H9 (cell line): ENCODE measurements at regions not wholly inside any gene's neighbourhood (a gene's known extent, or its start where the extent isn't known, plus 50 kb on each side); places are given as distances from the start of the nearest gene placed in this dataset.

Experiments
- DNase-seq: peaks from one replicate; pipeline ENCODE4 v3.0.0-alpha.2; 2017
- H2AFZ ChIP-seq: one replicate; pipeline ENCODE4 v1.6.1; 2013; ENCODE audit warnings: mild to moderate bottlenecking, low read length, control low read depth, moderate library complexity
- H2AK5ac ChIP-seq: 2 replicates; pipeline ENCODE4 v1.6.1; 2013; ENCODE audit warnings: low read length, control low read depth, mixed read lengths; ENCODE audit not compliant: insufficient read length
- H2BK120ac ChIP-seq: one replicate; pipeline ENCODE4 v1.6.1; 2013; ENCODE audit warnings: low read depth, mild to moderate bottlenecking, low read length, control low read depth, inconsistent platforms; ENCODE audit not compliant: poor library complexity, severe bottlenecking
- H2BK12ac ChIP-seq: 2 replicates; pipeline ENCODE4 v1.6.1; 2013; ENCODE audit warnings: low read length, control low read depth, mixed read lengths, low read depth; ENCODE audit not compliant: insufficient read length
- H2BK15ac ChIP-seq: 2 replicates; pipeline ENCODE4 v1.6.1; 2013; ENCODE audit warnings: low read depth, low read length, control low read depth
- H2BK20ac ChIP-seq: one replicate; pipeline ENCODE4 v1.6.1; 2013; ENCODE audit warnings: low read depth, mild to moderate bottlenecking, low read length, control low read depth, inconsistent platforms; ENCODE audit not compliant: poor library complexity, severe bottlenecking
- H2BK5ac ChIP-seq: 2 replicates; pipeline ENCODE4 v1.6.1; 2013; ENCODE audit warnings: low read length, control low read depth, mixed read lengths; ENCODE audit not compliant: insufficient read length
- H3K14ac ChIP-seq: 2 replicates; pipeline ENCODE4 v1.6.1; 2013; ENCODE audit warnings: low read length, control low read depth; ENCODE audit not compliant: insufficient read depth
- H3K18ac ChIP-seq: 2 replicates; pipeline ENCODE4 v1.6.1; 2013; ENCODE audit warnings: low read depth, mild to moderate bottlenecking, mixed read lengths, low read length, control low read depth; ENCODE audit not compliant: insufficient read length
- H3K23ac ChIP-seq: 2 replicates; pipeline ENCODE4 v1.6.1; 2013; ENCODE audit warnings: low read length, control low read depth, mixed read lengths, low read depth; ENCODE audit not compliant: insufficient read length
- H3K23me2 ChIP-seq: 2 replicates; pipeline ENCODE4 v1.6.1; 2013; ENCODE audit warnings: low read depth, mild to moderate bottlenecking, mixed read lengths, low read length, control low read depth; ENCODE audit not compliant: insufficient read length, poor library complexity, severe bottlenecking
- H3K27ac ChIP-seq: 2 replicates; pipeline ENCODE4 v1.5.1; 2013; ENCODE audit warnings: low read length, control low read depth, mixed read lengths, low read depth; ENCODE audit not compliant: insufficient read length
- H3K27me3 ChIP-seq: 2 replicates; pipeline ENCODE4 v1.6.1; 2013; ENCODE audit warnings: low read length, control low read depth, inconsistent platforms; ENCODE audit not compliant: insufficient read depth
- H3K4ac ChIP-seq: 2 replicates; pipeline ENCODE4 v1.6.1; 2013; ENCODE audit warnings: low read depth, mild to moderate bottlenecking, control low read depth, inconsistent platforms, low read length, moderate library complexity
- H3K4me1 ChIP-seq: 2 replicates; pipeline ENCODE4 v1.6.1; 2013; ENCODE audit warnings: low read length, control low read depth, inconsistent platforms; ENCODE audit not compliant: insufficient read depth
- H3K4me2 ChIP-seq: 2 replicates; pipeline ENCODE4 v1.6.1; 2013; ENCODE audit warnings: low read length, control low read depth, mixed read lengths; ENCODE audit not compliant: insufficient read length, insufficient read depth
- H3K56ac ChIP-seq: 2 replicates; pipeline ENCODE4 v1.6.1; 2013; ENCODE audit warnings: low read depth, mild to moderate bottlenecking, mixed read lengths, low read length, control low read depth; ENCODE audit not compliant: insufficient read length
- H3K79me1 ChIP-seq: 2 replicates; pipeline ENCODE4 v1.6.1; 2013; ENCODE audit warnings: low read depth, mild to moderate bottlenecking, moderate library complexity, low read length, control low read depth, inconsistent platforms; ENCODE audit not compliant: insufficient read depth, poor library complexity, severe bottlenecking
- H3K79me2 ChIP-seq: 2 replicates; pipeline ENCODE4 v1.6.1; 2013; ENCODE audit warnings: low read length, control low read depth, inconsistent platforms; ENCODE audit not compliant: insufficient read depth
- H3K9ac ChIP-seq: 2 replicates; pipeline ENCODE4 v1.6.1; 2013; ENCODE audit warnings: low read length, control low read depth, mixed read lengths; ENCODE audit not compliant: insufficient read length; ENCODE audit errors: extremely low read depth
- H3K9me3 ChIP-seq: one replicate; pipeline ENCODE4 v1.6.1; 2013; ENCODE audit warnings: low read depth, low read length, inconsistent platforms; ENCODE audit not compliant: control insufficient read depth
- H3T11ph ChIP-seq: one replicate; pipeline ENCODE4 v1.6.1; 2013; ENCODE audit warnings: mild to moderate bottlenecking, low read length, control low read depth, inconsistent platforms
- H4K20me1 ChIP-seq: one replicate; pipeline ENCODE4 v1.6.1; 2013; ENCODE audit not compliant: control insufficient read depth, insufficient read length, insufficient read depth
- H4K5ac ChIP-seq: 2 replicates; pipeline ENCODE4 v1.6.1; 2013; ENCODE audit warnings: low read depth, mild to moderate bottlenecking, mixed read lengths, low read length, control low read depth; ENCODE audit not compliant: insufficient read length
- H4K8ac ChIP-seq: replicated peaks from 2 replicates; pipeline ENCODE4 v1.6.1; 2013; ENCODE audit warnings: low read length, control low read depth, mixed read lengths, low read depth; ENCODE audit not compliant: insufficient read length
- H4K91ac ChIP-seq: 2 replicates; pipeline ENCODE4 v1.6.1; 2013; ENCODE audit warnings: low read depth, mild to moderate bottlenecking, moderate library complexity, mixed read lengths, low read length, control low read depth; ENCODE audit not compliant: insufficient read length
- H3K27ac Mint-ChIP-seq, 3 experiments: 2 replicates in 2 of 3; 3 replicates in 1 of 3; pipeline ENCODE4 v1.8.0; 2020 to 2021; ENCODE audit warnings: mixed read lengths in 3 of 3, mild to moderate bottlenecking in 1 of 3, moderate library complexity in 1 of 3
- H3K27me3 Mint-ChIP-seq: 2 replicates; pipeline ENCODE4 v1.8.0; 2021; ENCODE audit warnings: low read depth, mild to moderate bottlenecking, moderate library complexity, mixed read lengths
- H3K36me3 Mint-ChIP-seq, 3 experiments: 2 replicates in 2 of 3; 3 replicates in 1 of 3; pipeline ENCODE4 v1.8.0; 2020 to 2021; ENCODE audit warnings: low read depth in 3 of 3, mixed read lengths in 3 of 3; ENCODE audit not compliant: insufficient read depth in 1 of 3
- H3K4me1 Mint-ChIP-seq, 2 experiments: 2 replicates each; pipeline ENCODE4 v1.8.0; 2020; ENCODE audit warnings: mixed read lengths in 2 of 2
- H3K4me3 Mint-ChIP-seq, 2 experiments: 2 replicates in 1 of 2; 3 replicates in 1 of 2; pipeline ENCODE4 v1.8.0; 2020 to 2021; ENCODE audit warnings: mild to moderate bottlenecking in 2 of 2, mixed read lengths in 2 of 2, moderate library complexity in 1 of 2
- H3K9me3 Mint-ChIP-seq, 2 experiments: 2 replicates in 1 of 2; 3 replicates in 1 of 2; pipeline ENCODE4 v1.8.0; 2020; ENCODE audit warnings: mild to moderate bottlenecking in 2 of 2, mixed read lengths in 2 of 2, moderate library complexity in 1 of 2
- CTCF ChIP-seq: fragments of 200-600 bp; sonication (generic); conservative IDR thresholded peaks from 3 replicates; pipeline ENCODE4 v1.8.0; 2021; ENCODE audit warnings: antibody characterized with exemption, mild to moderate bottlenecking
- WGBS: extraction: QIAGEN DNeasy Blood & Tissue Kit; methylation state at CpG from one replicate; pipeline ENCODE4 v1.1.7; 2013; ENCODE audit warnings: missing lambda C conversion rate, low lambda C conversion rate, mixed read lengths; ENCODE audit not compliant: insufficient read length; ENCODE audit errors: extremely low coverage; 5-methylcytosine and 5-hydroxymethylcytosine counted together

- TF ChIP-seq CTCF: no peak
- DNase-seq: no peak
- Histone ChIP-seq H2AK5ac (no peak overlapping the region), H3K27me3 (no peaks in the 10 kb centered on the region), H2AFZ (no peak overlapping the region), H4K5ac (no peak overlapping the region), H3K56ac (no peak overlapping the region), H2BK20ac (no peak overlapping the region), H3K9ac (no peak overlapping the region), H2BK12ac (no peak overlapping the region), H4K20me1 (no peaks in the 10 kb centered on the region), H4K91ac (no peak overlapping the region), H3K18ac (no peak overlapping the region), H3K23me2 (no peaks in the 10 kb centered on the region), H3K4me2 (no peak overlapping the region), H3K14ac (no peak overlapping the region), H3K9me3 (no peaks in the 10 kb centered on the region), H4K8ac (no peak overlapping the region), H3K27ac (no peak overlapping the region), H3K23ac (no peak overlapping the region), H3K4me1 (no peaks in the 10 kb centered on the region), H3K79me1 (no peaks in the 10 kb centered on the region), H2BK5ac (no peak overlapping the region), H3T11ph (no peak overlapping the region), H2BK15ac (no peak overlapping the region), H2BK120ac (no peak overlapping the region), H3K79me2 (no peaks in the 10 kb centered on the region), H3K4ac (no peak overlapping the region)
- H3K27me3 Mint-ChIP-seq: no peaks in the 10 kb centered on the region
- H3K36me3 Mint-ChIP-seq: no peaks in the 10 kb centered on the region; a peak in 1 of 7 replicates
- H3K9me3 Mint-ChIP-seq: no peaks in the 10 kb centered on the region
- no peaks in the 10 kb centered on the region for H3K4me1 Mint-ChIP-seq
- no peak overlapping the region for H3K27ac Mint-ChIP-seq
- WGBS: no CpG with 5 or more reads among the region's 2 CpGs
- no peak overlapping the region for H3K4me3 Mint-ChIP-seq
Measured at GRCh38 chr6:94150886-94151285, 731.5 kb upstream of the EPHA7 start.
